ENCODE measurements at regions not wholly inside any gene's neighbourhood (a gene's known extent, or its start where the extent isn't known, plus 50 kb on each side); places are given as distances from the start of the nearest gene placed in this dataset.

DNA sequence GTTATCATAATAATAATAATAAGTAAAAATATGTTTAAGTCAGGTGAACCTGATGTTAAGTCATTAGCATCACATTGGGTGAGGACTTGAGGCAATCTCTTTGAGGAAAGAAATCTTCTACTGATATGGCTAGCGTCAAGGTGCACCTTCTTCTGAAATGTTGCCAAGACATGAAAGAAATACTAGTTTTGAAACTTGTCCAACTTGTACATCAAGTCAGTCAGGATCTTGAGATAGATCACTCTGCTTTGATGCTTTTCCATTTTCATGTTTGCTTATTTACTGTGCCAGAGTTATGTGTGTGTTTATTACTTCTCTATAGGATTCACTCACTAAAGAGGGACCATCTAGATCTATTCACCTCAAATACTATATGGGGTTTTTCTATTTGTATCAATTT is 90.0 kb upstream of the USP15 start:
- Histone ChIP-seq H3K4me3 (ENCODE audit: insufficient read depth in 1 of 2, low read depth in 1 of 2, low read length in 2 of 2) (no peak overlapping the region), H3K79me1 (replicated peaks; ENCODE audit: low read length, poor library complexity, severe bottlenecking) (no peaks in the 10 kb centered on the region), H3K9me3 (ENCODE audit: control insufficient read depth, low read length) (no peaks in the 10 kb centered on the region), H3K36me3 (ENCODE audit: control insufficient read depth in 1 of 2, insufficient read depth in 2 of 2, low read depth in 1 of 2, low read length in 2 of 2) (no peaks in the 10 kb centered on the region), H3K18ac (ENCODE audit: low read depth in 1 of 2, low read length in 2 of 2) (no peak overlapping the region), H3K27ac (ENCODE audit: low read length, poor library complexity, severe bottlenecking) (no peak overlapping the region), H2BK120ac (ENCODE audit: low read depth, low read length) (no peak overlapping the region), H4K8ac (ENCODE audit: low read length) (no peak overlapping the region), H3K23ac (ENCODE audit: low read length in 2 of 2) (no peak overlapping the region), H3K14ac (ENCODE audit: low read length in 2 of 2) (no peak overlapping the region), H4K91ac (ENCODE audit: low read length) (no peak overlapping the region), H3K4ac (ENCODE audit: low read depth in 1 of 2, low read length in 2 of 2) (no peak overlapping the region), H3K4me1 (ENCODE audit: control insufficient read depth, insufficient read depth, low read depth, low read length) (no peaks in the 10 kb centered on the region), H2AFZ (ENCODE audit: low read depth, low read length) (no peak overlapping the region), H3K27me3 (ENCODE audit: control insufficient read depth in 1 of 2, insufficient read depth in 1 of 2, low read length in 2 of 2) (no peaks in the 10 kb centered on the region), H2BK5ac (ENCODE audit: low read depth, low read length, poor library complexity, severe bottlenecking) (no peak overlapping the region), H2BK12ac (ENCODE audit: low read length in 2 of 2) (no peak overlapping the region), H3K9ac (ENCODE audit: low read length) (no peak overlapping the region), H2AK5ac (ENCODE audit: low read length, severe bottlenecking) (no peak overlapping the region), H2BK15ac (ENCODE audit: low read depth, poor library complexity, severe bottlenecking) (no peak overlapping the region), H3K4me2 (ENCODE audit: low read length, poor library complexity, severe bottlenecking) (no peak overlapping the region)
- no peak for DNase-seq
- WGBS, result 89% methylated on average over 1 of the region's 1 CpG

DNA sequence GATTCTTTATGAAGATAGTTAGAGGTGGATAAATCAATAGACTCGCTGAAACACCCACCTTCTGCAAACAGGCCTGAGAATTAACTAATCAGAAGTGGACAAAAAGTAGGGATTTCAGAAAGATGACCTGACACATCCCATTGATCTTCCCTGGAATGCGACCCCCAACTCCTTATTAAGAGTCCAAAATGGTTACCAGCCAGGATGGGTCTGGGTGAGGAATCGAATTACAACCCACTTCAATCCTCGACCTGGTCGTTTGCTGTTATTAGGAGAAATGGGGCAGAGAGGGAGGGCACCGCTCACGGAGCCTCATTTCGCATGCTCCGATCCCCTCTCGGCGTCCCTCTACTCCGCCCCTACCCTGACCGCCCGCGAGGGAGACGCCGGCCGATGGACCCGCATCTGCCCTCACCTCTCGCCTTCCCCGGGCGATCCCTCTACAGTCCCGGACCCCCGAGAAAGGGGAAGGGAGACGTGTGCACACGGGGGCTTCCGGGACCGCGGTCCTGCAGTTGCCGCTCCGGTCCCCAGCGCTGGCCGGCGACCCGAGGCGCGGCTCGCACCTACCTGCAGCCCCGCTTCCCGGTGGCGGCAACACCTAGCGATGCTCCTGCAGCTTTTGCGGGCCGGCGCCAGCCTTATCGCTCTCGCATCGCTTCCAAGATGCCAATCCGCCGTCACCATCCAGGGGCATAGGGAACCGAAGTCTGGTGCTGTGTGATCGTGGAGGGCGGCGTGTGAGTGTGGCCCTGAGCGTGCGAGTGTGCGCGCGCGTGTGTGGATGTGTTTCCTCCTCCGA is 69.3 kb upstream of the USP15 start:
- Histone ChIP-seq H2BK15ac (ENCODE audit: low read depth, poor library complexity, severe bottlenecking) (no peak overlapping the region), H4K8ac (ENCODE audit: low read length) (no peak overlapping the region), H2BK120ac (ENCODE audit: low read depth, low read length) (no peak overlapping the region), H2AK5ac (ENCODE audit: low read length, severe bottlenecking) (no peak overlapping the region), H3K27me3 (ENCODE audit: control insufficient read depth in 1 of 2, insufficient read depth in 1 of 2, low read length in 2 of 2) (peaks cover 22 to 34% of the 10 kb centered on the region in 2 experiments), H3K23ac (ENCODE audit: low read length in 2 of 2) (no peak overlapping the region), H4K91ac (ENCODE audit: low read length) (no peak overlapping the region), H3K9me3 (ENCODE audit: control insufficient read depth, low read length) (no peaks in the 10 kb centered on the region), H3K36me3 (ENCODE audit: control insufficient read depth in 1 of 2, insufficient read depth in 2 of 2, low read depth in 1 of 2, low read length in 2 of 2) (no peaks in the 10 kb centered on the region), H3K4me1 (ENCODE audit: control insufficient read depth, insufficient read depth, low read depth, low read length) (peaks cover 19% of the 10 kb centered on the region), H3K4me2 (ENCODE audit: low read length, poor library complexity, severe bottlenecking) (peak overlapping the region; percentile 71), H3K14ac (ENCODE audit: low read length in 2 of 2) (no peak overlapping the region), H2BK5ac (ENCODE audit: low read depth, low read length, poor library complexity, severe bottlenecking) (no peak overlapping the region), H3K79me1 (replicated peaks; ENCODE audit: low read length, poor library complexity, severe bottlenecking) (no peaks in the 10 kb centered on the region), H3K18ac (ENCODE audit: low read depth in 1 of 2, low read length in 2 of 2) (no peak overlapping the region), H3K27ac (ENCODE audit: low read length, poor library complexity, severe bottlenecking) (no peak overlapping the region), H3K4ac (ENCODE audit: low read depth in 1 of 2, low read length in 2 of 2) (no peak overlapping the region), H3K9ac (ENCODE audit: low read length) (peak overlapping the region; percentile 60), H2BK12ac (ENCODE audit: low read length in 2 of 2) (no peak overlapping the region), H2AFZ (ENCODE audit: low read depth, low read length) (no peak overlapping the region), H3K4me3 (ENCODE audit: insufficient read depth in 1 of 2, low read depth in 1 of 2, low read length in 2 of 2) (peak overlapping the region; percentile 28 to 79)
- WGBS, result 1% methylated on average over 60 of the region's 61 CpGs
- no peak for DNase-seq

DNA sequence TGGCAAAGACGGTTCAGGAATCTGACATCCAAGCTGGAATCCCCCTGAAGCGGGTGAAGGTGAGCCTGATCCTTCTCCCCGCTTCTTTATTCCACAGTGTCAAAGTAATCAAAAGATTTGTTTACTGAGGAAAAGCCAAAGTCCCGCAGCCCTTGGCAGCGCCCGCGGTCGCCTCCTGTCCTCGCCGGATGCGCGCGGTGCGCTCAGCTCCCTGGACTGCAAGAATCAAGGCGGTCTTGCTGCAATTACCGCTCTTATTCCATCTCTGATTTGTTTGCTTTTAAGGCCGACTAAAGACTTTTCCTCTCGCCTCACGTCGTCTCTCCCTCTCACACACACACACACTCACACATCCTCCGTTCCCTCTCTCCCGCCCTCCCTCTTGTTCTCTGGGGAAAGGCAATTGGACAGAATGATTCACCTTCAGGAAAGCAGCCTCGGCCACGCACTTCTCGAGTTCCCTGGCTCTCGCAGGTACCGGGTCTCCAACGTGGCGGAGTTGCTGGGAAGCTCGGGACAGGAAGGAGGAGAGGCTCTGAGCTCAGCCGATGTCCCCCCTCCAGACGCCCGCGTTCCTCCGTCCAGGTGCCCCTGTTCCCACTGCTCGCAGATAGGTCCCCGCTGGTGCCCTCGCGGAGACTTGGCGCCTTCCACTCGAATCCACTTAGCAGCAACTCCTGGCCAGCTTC is 68.6 kb upstream of the USP15 start:
- WGBS, result under 1% methylated on average over 40 of the region's 41 CpGs
- Histone ChIP-seq H3K4ac (ENCODE audit: low read depth in 1 of 2, low read length in 2 of 2) (no peak overlapping the region), H2AFZ (ENCODE audit: low read depth, low read length) (no peak overlapping the region), H3K9me3 (ENCODE audit: control insufficient read depth, low read length) (no peaks in the 10 kb centered on the region), H2AK5ac (ENCODE audit: low read length, severe bottlenecking) (no peak overlapping the region), H3K9ac (ENCODE audit: low read length) (peak overlapping the region; percentile 60), H3K4me2 (ENCODE audit: low read length, poor library complexity, severe bottlenecking) (peak overlapping the region; percentile 71), H3K79me1 (replicated peaks; ENCODE audit: low read length, poor library complexity, severe bottlenecking) (no peaks in the 10 kb centered on the region), H3K14ac (ENCODE audit: low read length in 2 of 2) (peak overlapping the region in 1 of 2 experiments; percentile 31), H3K4me3 (ENCODE audit: insufficient read depth in 1 of 2, low read depth in 1 of 2, low read length in 2 of 2) (peak overlapping the region; percentile 26 to 79), H3K27me3 (ENCODE audit: control insufficient read depth in 1 of 2, insufficient read depth in 1 of 2, low read length in 2 of 2) (peaks cover 22 to 34% of the 10 kb centered on the region in 2 experiments), H3K36me3 (ENCODE audit: control insufficient read depth in 1 of 2, insufficient read depth in 2 of 2, low read depth in 1 of 2, low read length in 2 of 2) (no peaks in the 10 kb centered on the region), H2BK120ac (ENCODE audit: low read depth, low read length) (no peak overlapping the region), H3K27ac (ENCODE audit: low read length, poor library complexity, severe bottlenecking) (no peak overlapping the region), H2BK5ac (ENCODE audit: low read depth, low read length, poor library complexity, severe bottlenecking) (no peak overlapping the region), H4K91ac (ENCODE audit: low read length) (no peak overlapping the region), H3K23ac (ENCODE audit: low read length in 2 of 2) (peak overlapping the region in 1 of 2 experiments; percentile 75), H4K8ac (ENCODE audit: low read length) (no peak overlapping the region), H3K4me1 (ENCODE audit: control insufficient read depth, insufficient read depth, low read depth, low read length) (peaks cover 19% of the 10 kb centered on the region), H3K18ac (ENCODE audit: low read depth in 1 of 2, low read length in 2 of 2) (no peak overlapping the region), H2BK15ac (ENCODE audit: low read depth, poor library complexity, severe bottlenecking) (no peak overlapping the region), H2BK12ac (ENCODE audit: low read length in 2 of 2) (no peak overlapping the region)
- DNase-seq, result peak; percentile 44

DNA sequence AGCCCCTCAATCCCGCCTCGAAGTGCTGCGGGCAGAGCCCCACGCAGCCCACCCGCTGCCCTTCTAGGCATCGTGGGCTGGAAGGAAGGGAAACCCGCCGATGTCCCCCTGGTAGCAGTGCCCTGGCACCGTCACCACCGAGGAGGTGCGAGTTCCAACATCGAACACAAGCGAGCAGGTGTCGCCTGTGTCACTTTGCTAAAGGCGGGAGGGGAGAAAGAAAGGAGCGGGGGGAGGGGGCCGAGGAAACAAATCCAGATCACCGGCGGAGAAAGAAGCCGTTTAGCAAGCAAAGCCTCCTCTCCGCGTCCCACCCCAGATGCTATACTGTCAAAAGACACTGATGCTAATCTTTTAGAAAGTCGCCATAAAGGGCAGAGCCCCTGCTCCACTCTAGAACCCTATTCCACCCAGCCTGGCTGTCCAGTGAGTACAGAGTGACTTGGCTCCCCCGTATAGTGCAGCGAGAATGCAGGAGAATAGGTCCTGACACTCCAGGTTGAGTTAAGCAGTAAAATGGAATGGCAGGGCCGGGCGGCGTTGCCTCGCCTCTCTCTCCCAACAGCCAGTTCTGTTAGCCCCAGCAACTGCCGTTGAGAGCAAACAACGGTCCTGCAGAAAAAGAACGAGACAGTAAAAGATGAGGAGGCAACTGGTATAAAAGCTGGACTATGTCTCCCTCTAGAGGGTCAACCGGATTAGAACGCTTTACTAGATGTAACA is 67.9 kb upstream of the USP15 start:
- no peak overlapping the region for H2BK5ac ChIP-seq (ENCODE audit: low read depth, low read length, poor library complexity, severe bottlenecking)
- no peak overlapping the region for H2AFZ ChIP-seq (ENCODE audit: low read depth, low read length)
- H3K14ac ChIP-seq (ENCODE audit: low read length in 2 of 2), result peak overlapping the region in 1 of 2 experiments; percentile 31
- peak overlapping the region; percentile 60 for H3K9ac ChIP-seq (ENCODE audit: low read length)
- peaks cover 19% of the 10 kb centered on the region for H3K4me1 ChIP-seq (ENCODE audit: control insufficient read depth, insufficient read depth, low read depth, low read length)
- peak overlapping the region in 1 of 2 experiments; percentile 75 for H3K23ac ChIP-seq (ENCODE audit: low read length in 2 of 2)
- DNase-seq, result peak; percentile 86
- no peaks in the 10 kb centered on the region for H3K36me3 ChIP-seq (ENCODE audit: control insufficient read depth in 1 of 2, insufficient read depth in 2 of 2, low read depth in 1 of 2, low read length in 2 of 2)
- no peaks in the 10 kb centered on the region for H3K79me1 ChIP-seq (replicated peaks; ENCODE audit: low read length, poor library complexity, severe bottlenecking)
- H2BK120ac ChIP-seq (ENCODE audit: low read depth, low read length), result no peak overlapping the region
- H2AK5ac ChIP-seq (ENCODE audit: low read length, severe bottlenecking), result no peak overlapping the region
- H3K4me3 ChIP-seq (ENCODE audit: insufficient read depth in 1 of 2, low read depth in 1 of 2, low read length in 2 of 2), result peak overlapping the region; percentile 26 to 79
- H3K27me3 ChIP-seq (ENCODE audit: control insufficient read depth in 1 of 2, insufficient read depth in 1 of 2, low read length in 2 of 2), result peaks cover 22 to 34% of the 10 kb centered on the region in 2 experiments
- no peak overlapping the region for H4K8ac ChIP-seq (ENCODE audit: low read length)
- H3K18ac ChIP-seq (ENCODE audit: low read depth in 1 of 2, low read length in 2 of 2), result no peak overlapping the region
- no peak overlapping the region for H3K27ac ChIP-seq (ENCODE audit: low read length, poor library complexity, severe bottlenecking)
- H2BK12ac ChIP-seq (ENCODE audit: low read length in 2 of 2), result no peak overlapping the region
- peak overlapping the region; percentile 71 for H3K4me2 ChIP-seq (ENCODE audit: low read length, poor library complexity, severe bottlenecking)
- no peak overlapping the region for H2BK15ac ChIP-seq (ENCODE audit: low read depth, poor library complexity, severe bottlenecking)
- no peaks in the 10 kb centered on the region for H3K9me3 ChIP-seq (ENCODE audit: control insufficient read depth, low read length)
- H4K91ac ChIP-seq (ENCODE audit: low read length), result no peak overlapping the region
- WGBS, result under 1% methylated on average over 26 of the region's 34 CpGs
- H3K4ac ChIP-seq (ENCODE audit: low read depth in 1 of 2, low read length in 2 of 2), result no peak overlapping the region

All from mesenchymal stem cell (in vitro differentiated cells and primary cell).